ENCODE measurements at regions not wholly inside any gene's neighbourhood (a gene's known extent, or its start where the extent isn't known, plus 50 kb on each side); places are given as distances from the start of the nearest gene placed in this dataset.

- TF ChIP-seq POLR2A (IDR thresholded peaks at IDR 0.05; ENCODE audit: low read depth, low read length) (no peak), TAF1 (IDR thresholded peaks at IDR 0.05; ENCODE audit: low read depth, low read length) (no peak), POLR2AphosphoS5 (IDR thresholded peaks at IDR 0.05; ENCODE audit: low read depth, low read length) (no peak), POU2F2 (IDR thresholded peaks at IDR 0.05; ENCODE audit: low read depth, low read length) (no peak), SPI1 (IDR thresholded peaks at IDR 0.05; ENCODE audit: low read depth, low read length) (no peak), PAX5 (IDR thresholded peaks at IDR 0.05; ENCODE audit: insufficient read depth, low read length, severe bottlenecking) (no peak)
Measured at GRCh38 chr10:91002656-91003055, 81.8 kb upstream of the ANKRD1 start.
